Gastrocnemius medialis (tissue), 4 donors: ENCODE measurements at regions not wholly inside any gene's neighbourhood (a gene's known extent, or its start where the extent isn't known, plus 50 kb on each side); places are given as distances from the start of the nearest gene placed in this dataset.

Experiments used
- ATAC-seq, 2 donors: fragments of 150-250 bp; one replicate each; pipeline ENCODE4 v1.9.1; 2016
- DNase-seq, 2 donors: peaks; one replicate each; pipeline ENCODE4 v3.0.0-alpha.2; 2019
- H3K27ac ChIP-seq, 4 donors: fragments of 200-600 bp; sonication (generic); 1 replicate in 1 of 4; 2 replicates in 3 of 4; pipeline ENCODE4 v1.5.1; 2016 to 2018; ENCODE audit warnings: mild to moderate bottlenecking in 2 of 4, moderate library complexity in 1 of 4
- H3K27me3 ChIP-seq, 3 donors: fragments of 200-600 bp; sonication (generic) in 2 of 3; 1 replicate in 1 of 3; 2 replicates in 2 of 3; pipeline versions ENCODE4 v1.5.1 to v1.6.0; 2016 to 2019; ENCODE audit warnings: mild to moderate bottlenecking in 1 of 3, moderate library complexity in 1 of 3
- H3K36me3 ChIP-seq, 2 donors: fragments of 200-600 bp; sonication (generic) in 1 of 2; one replicate each; pipeline ENCODE4 v1.5.1; 2017 to 2018
- H3K4me1 ChIP-seq, 2 donors: fragments of 200-600 bp; sonication (generic) in 1 of 2; one replicate each; pipeline ENCODE4 v1.5.1; 2016 to 2017; ENCODE audit warnings: mild to moderate bottlenecking in 2 of 2
- H3K4me3 ChIP-seq, 4 donors: fragments of 200-600 bp; sonication (generic) in 3 of 4; 1 replicate in 1 of 4; 2 replicates in 3 of 4; pipeline ENCODE4 v1.5.1; 2016 to 2019; ENCODE audit warnings: mild to moderate bottlenecking in 2 of 4
- H3K9me3 ChIP-seq, 3 donors: fragments of 200-600 bp; sonication (generic) in 2 of 3; 1 replicate in 1 of 3; 2 replicates in 2 of 3; pipeline ENCODE4 v1.5.1; 2016 to 2019
- POLR2A ChIP-seq, 2 donors: fragments of 450-650 bp; IDR thresholded peaks; one replicate each; pipeline ENCODE4 v1.6.1; 2017; ENCODE audit warnings: antibody characterized with exemption in 2 of 2, mild to moderate bottlenecking in 2 of 2, moderate library complexity in 2 of 2
- in situ Hi-C, 4 donors: fragments of 200-750 bp; cut with MboI; loops; one replicate each; pipeline versions ENCODE4 v1.15.0 to v1.8.0; 2017; ENCODE audit warnings: low sequenced_read_pairs in 4 of 4
- intact Hi-C: fragments of 100-400 bp; cut with DNase I; formaldehyde crosslinking; loops from one replicate; pipeline ENCODE4 v1.15.1; 2023; ENCODE audit warnings: low total_unique reads
- TF ChIP-seq, protein P1 (sequence below), 5 experiments: fragments of 450-650 bp in 3 of 5; fragments of 200-600 bp in 2 of 5; sonication (generic) in 2 of 5; IDR thresholded peaks in 4 of 5; conservative IDR thresholded peaks in 1 of 5; 1 replicate in 4 of 5; 2 replicates in 1 of 5; pipeline ENCODE4 v1.5.1; 2016 to 2019; ENCODE audit warnings: antibody characterized with exemption in 5 of 5, mild to moderate bottlenecking in 3 of 5, moderate library complexity in 3 of 5

DNA sequence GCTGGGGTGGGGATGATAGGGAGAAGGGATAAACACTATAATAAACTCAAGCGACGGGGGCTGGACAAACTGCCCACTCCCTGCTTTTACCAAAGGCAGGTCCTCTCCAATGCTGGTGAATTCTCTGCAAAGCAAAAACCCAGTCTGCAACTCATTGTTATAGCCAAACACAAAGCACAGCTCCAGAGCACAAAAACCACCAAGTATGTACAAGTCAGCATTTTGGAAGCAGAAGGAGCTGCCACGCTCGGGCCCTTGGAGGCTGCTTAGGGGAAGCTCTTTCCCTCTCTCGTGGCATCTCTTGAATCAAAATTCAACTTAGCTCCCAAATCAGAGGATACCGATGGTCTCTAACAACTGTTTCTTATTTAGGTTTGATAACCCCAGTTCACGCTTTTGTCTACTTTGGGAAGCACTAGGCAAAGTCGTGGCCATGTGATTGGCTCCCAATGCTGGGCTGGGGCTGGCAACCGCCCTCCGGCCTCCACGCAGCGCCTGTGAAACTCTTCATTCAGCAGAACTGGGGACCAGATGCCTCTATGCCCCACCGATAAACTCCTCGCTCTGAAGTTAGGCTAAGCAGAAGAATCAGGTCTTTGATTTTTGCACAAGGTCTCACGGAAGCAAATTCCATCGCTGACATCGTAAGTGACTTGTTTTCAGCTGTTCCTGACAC is 158.5 kb upstream of the FOXN3 start:
- no peak for DNase-seq
- ATAC-seq = no peak
- Histone ChIP-seq H3K36me3 (no peaks in the 10 kb centered on the region), H3K4me3 (no peak overlapping the region), H3K9me3 (no peaks in the 10 kb centered on the region), H3K27me3 (no peaks in the 10 kb centered on the region), H3K4me1 (peaks cover 26 to 36% of the 10 kb centered on the region in 2 donors), H3K27ac (no peak overlapping the region)
- in situ Hi-C loops = no loop called here
- TF ChIP-seq POLR2A (IDR thresholded peaks at IDR 0.05) = no peak
- TF ChIP-seq, protein P1, sequence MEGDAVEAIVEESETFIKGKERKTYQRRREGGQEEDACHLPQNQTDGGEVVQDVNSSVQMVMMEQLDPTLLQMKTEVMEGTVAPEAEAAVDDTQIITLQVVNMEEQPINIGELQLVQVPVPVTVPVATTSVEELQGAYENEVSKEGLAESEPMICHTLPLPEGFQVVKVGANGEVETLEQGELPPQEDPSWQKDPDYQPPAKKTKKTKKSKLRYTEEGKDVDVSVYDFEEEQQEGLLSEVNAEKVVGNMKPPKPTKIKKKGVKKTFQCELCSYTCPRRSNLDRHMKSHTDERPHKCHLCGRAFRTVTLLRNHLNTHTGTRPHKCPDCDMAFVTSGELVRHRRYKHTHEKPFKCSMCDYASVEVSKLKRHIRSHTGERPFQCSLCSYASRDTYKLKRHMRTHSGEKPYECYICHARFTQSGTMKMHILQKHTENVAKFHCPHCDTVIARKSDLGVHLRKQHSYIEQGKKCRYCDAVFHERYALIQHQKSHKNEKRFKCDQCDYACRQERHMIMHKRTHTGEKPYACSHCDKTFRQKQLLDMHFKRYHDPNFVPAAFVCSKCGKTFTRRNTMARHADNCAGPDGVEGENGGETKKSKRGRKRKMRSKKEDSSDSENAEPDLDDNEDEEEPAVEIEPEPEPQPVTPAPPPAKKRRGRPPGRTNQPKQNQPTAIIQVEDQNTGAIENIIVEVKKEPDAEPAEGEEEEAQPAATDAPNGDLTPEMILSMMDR (IDR thresholded peaks at IDR 0.05 in 4 of 5, conservative IDR thresholded peaks at IDR 0.05 in 1 of 5) = no peak
- intact Hi-C loops = no loop called here

GRCh38 chr14:89574420-89574819 is 157.4 kb upstream of the FOXN3 start:
- Histone ChIP-seq H3K27ac (peak overlapping the region in 1 of 4 donors; percentile 18), H3K4me1 (peaks cover 26 to 36% of the 10 kb centered on the region in 2 donors), H3K9me3 (no peaks in the 10 kb centered on the region), H3K27me3 (no peaks in the 10 kb centered on the region), H3K36me3 (no peaks in the 10 kb centered on the region), H3K4me3 (no peak overlapping the region)
- DNase-seq (no peak), ATAC-seq (no peak)
- intact Hi-C loops (no loop called here), in situ Hi-C loops (no loop called here)
- TF ChIP-seq, protein P1 (IDR thresholded peaks at IDR 0.05 in 4 of 5, conservative IDR thresholded peaks at IDR 0.05 in 1 of 5) = no peak
- TF ChIP-seq POLR2A (IDR thresholded peaks at IDR 0.05) = no peak

DNA sequence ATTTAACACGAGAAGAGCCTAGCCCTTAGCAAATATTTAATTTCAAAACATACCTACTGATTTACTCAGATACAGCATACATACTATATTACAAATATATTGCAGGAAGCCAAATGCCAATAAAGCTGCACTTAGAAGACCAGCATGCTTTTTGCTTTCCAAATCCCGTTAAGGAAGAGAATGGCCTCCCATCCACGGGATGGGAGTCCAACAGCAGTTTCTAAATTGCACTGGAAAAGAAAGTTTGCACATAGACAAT is 156.3 kb upstream of the FOXN3 start:
- Histone ChIP-seq H3K27me3 (no peaks in the 10 kb centered on the region), H3K9me3 (no peaks in the 10 kb centered on the region), H3K4me3 (no peak overlapping the region), H3K4me1 (peaks cover 26 to 36% of the 10 kb centered on the region in 2 donors), H3K36me3 (no peaks in the 10 kb centered on the region), H3K27ac (peak overlapping the region in 2 of 4 donors; percentile 51 to 52)
- in situ Hi-C loops = no loop called here
- ATAC-seq = no peak
- intact Hi-C loops = no loop called here
- DNase-seq = no peak
- no peak for TF ChIP-seq POLR2A (IDR thresholded peaks at IDR 0.05)
- TF ChIP-seq, protein P1 (IDR thresholded peaks at IDR 0.05 in 4 of 5, conservative IDR thresholded peaks at IDR 0.05 in 1 of 5) = no peak

DNA sequence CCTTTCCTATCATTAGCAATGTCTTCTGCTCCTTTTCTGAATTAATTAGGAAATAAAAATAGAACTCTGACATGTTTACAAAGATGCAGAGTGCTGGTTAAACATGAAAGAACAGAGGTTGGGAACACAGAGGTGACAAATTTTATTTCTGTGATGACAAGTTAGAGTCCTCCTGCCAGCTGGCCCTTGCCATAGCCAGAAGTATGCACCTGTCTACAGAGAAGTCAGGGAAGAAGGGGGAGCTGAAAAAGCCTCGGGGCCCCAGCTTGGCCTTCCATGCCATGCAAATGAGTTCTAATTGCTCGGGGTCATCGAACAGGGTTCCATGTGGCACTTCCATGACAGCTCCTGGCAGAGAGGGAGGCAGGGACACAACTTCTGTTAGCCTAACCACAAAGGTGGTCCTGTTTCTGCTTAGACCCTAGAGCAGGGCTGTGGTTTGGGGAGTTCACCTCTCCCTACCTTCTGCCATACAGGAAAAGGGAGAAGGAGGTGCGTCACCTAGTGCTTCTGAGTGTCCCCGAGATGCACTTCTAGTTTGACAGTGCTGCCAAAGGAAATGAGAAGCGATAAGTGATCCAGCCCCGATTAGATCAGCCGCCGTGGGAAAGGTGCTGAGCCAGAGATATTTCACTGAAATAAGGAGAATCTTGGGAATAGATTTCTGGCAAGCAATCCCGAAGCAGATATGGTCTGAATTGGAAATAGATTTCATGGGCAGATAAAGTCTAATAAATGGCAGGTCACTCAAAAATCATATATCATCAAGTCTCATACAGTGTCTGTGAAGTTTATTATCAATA is 155.8 kb upstream of the FOXN3 start:
- peak overlapping the region; percentile 37 to 52 (median 50) for H3K27ac ChIP-seq
- peak; percentile 27 to 50 for DNase-seq
- H3K4me1 ChIP-seq = peaks cover 26 to 36% of the 10 kb centered on the region in 2 donors
- in situ Hi-C loops = no loop called here
- no peaks in the 10 kb centered on the region for H3K36me3 ChIP-seq
- peak overlapping the region in 3 of 4 donors; percentile 7 to 31 (median 17) for H3K4me3 ChIP-seq
- TF ChIP-seq POLR2A (IDR thresholded peaks at IDR 0.05) = no peak
- TF ChIP-seq, protein P1 (IDR thresholded peaks at IDR 0.05 in 4 of 5, conservative IDR thresholded peaks at IDR 0.05 in 1 of 5) = no peak
- H3K27me3 ChIP-seq = no peaks in the 10 kb centered on the region
- intact Hi-C loops = no loop called here
- no peaks in the 10 kb centered on the region for H3K9me3 ChIP-seq
- ATAC-seq = peak; percentile 80 to 92
